Epithelial cell of esophagus (primary cell): ENCODE measurements at regions not wholly inside any gene's neighbourhood (a gene's known extent, or its start where the extent isn't known, plus 50 kb on each side); places are given as distances from the start of the nearest gene placed in this dataset.

ENCODE experiments used
- DNase-seq: peaks from one replicate; pipeline ENCODE4 v3.0.0; 2010; ENCODE audit warnings: low read depth
- H3K4me3 ChIP-seq: 2 replicates; pipeline ENCODE4 v1.5.1; 2011; ENCODE audit warnings: mild to moderate bottlenecking, low read length, control low read depth
- CTCF ChIP-seq: IDR thresholded peaks from 2 replicates; pipeline ENCODE4 v1.5.1; 2011; ENCODE audit warnings: low read depth, mild to moderate bottlenecking, low read length, control low read depth, inconsistent platforms; ENCODE audit not compliant: insufficient read depth; ENCODE audit errors: missing control alignments

GRCh38 chr3:46116996-46117395 lies 89.7 kb upstream of the XCR1 start:
- no peak overlapping the region for H3K4me3 ChIP-seq
- no peak for DNase-seq
- TF ChIP-seq CTCF, result no peak

DNA sequence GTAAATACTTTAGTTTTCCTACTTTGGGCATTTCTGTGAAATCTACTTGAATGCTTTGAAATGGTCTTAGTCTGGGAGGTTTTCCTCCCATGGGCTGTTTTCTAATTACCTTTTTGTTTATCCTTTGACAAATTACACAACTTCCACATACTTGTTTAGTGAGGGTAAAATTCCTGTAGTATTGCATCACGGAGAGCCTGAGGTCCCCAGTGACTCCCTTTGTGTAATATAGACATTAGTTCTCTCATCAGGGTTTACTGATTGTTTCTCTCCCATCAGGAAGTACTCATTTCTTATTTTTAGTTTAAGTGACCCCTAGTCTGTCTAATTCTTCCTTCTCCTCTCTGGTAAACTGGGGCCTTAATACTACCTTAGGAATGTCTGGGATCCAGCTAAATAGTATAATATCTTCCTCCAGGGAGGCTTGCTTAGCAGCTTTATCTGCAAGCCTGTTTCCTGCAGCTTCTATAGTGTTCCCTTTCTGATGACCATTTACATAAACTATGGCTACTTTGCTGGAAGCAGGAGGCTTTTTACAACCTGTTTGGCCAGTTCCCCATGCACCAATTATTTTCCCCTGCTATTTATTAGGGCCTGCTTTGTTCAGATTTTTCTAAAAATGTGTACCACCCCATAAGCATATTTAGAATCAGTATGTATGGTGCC lies 87.2 kb upstream of the XCR1 start:
- no peak overlapping the region for H3K4me3 ChIP-seq
- peak; percentile 91 for DNase-seq
- no peak for TF ChIP-seq CTCF

GRCh38 chr3:46113608-46114007 lies 86.3 kb upstream of the XCR1 start:
- peak; percentile 13 for DNase-seq
- no peak for TF ChIP-seq CTCF

DNA sequence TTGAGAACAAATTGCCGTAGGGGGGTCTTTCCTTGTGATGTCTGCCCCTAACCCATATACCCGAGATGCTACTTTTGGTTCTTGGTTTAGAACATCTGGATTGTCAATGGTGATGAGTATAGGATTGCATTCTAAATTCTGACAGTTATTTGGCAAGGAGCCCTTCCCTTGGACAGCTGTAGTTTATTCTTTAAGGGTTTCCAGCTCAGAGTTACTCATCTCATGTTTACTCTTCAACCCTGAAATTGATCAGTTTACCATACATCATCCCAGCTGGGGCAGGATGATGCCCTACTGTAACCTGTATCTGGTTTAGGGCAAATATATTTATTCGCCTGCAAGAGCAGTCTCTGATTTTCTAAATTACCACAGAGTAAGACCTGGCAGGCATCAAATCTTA lies 85.7 kb upstream of the XCR1 start:
- peak; percentile 71 for DNase-seq
- H3K4me3 ChIP-seq, result no peak overlapping the region
- TF ChIP-seq CTCF, result no peak

More at GRCh38 chr3:46113608-46114007, 86.3 kb upstream of the XCR1 start:
- no peak overlapping the region for H3K4me3 ChIP-seq

DNA sequence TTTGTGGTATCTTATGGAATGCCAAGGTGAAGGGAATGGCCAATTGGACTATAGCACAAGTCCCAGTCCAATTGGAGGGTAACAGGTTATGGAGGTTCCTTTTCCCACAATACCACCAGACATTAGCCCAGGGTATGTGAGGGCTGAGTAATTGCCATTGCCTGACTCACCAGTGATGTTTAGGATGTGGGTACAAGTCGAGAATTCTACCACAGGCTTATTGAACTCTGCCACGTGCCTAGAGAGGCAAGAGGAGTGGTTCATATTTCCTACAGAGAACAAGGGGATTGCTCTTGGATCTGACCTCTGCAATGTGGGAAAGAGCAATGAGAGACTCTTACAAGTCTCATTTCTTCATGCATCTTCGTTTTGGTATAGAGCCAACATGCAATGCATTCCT lies 85.0 kb upstream of the XCR1 start:
- no peak overlapping the region for H3K4me3 ChIP-seq
- TF ChIP-seq CTCF, result no peak
- DNase-seq, result peak; percentile 57

DNA sequence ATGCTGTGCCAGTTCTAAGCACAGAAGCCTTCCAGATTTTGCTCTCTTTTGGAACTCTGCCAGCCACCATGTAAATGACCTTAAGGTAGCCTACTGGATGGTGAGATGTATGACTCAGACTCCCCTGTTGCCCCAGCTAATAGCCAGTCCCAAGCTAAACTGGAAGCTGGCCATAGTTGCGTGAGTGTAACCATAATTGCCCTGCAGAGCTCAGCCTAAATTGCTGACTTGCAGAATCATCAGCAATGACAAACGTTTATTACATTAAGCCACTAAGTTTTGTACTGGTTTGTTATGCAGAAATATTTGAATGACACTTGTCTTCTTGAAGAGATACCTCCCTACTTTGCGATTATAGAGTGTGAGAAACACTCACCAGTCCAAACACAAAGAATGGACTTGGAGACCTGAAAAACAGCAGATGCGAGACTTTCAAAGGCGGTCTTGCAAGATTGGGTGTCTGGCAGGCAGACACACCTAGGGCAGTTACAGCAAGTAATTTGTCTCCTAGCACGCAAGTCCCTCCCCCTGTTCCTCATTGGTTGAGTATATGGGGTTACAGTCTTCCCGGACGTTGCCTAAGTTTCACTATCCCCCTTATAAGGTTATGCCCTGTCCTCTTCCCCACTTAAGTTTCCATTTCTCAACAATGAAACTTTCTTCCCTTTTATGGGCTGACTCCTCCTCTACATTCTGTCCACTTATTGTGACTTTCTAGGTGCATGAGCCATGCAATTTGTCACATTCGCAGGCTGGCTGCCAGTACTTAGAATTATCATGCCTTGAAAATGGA lies 83.6 kb upstream of the XCR1 start:
- no peak for TF ChIP-seq CTCF
- DNase-seq, result peak; percentile 51
- H3K4me3 ChIP-seq, result no peak overlapping the region
